ENCODE measurements at regions not wholly inside any gene's neighbourhood (a gene's known extent, or its start where the extent isn't known, plus 50 kb on each side); places are given as distances from the start of the nearest gene placed in this dataset.
A peak's percentile ranks its signal among the peaks of the same experiment; 100 is the strongest.
"Not testable (repeated sequence)": the region's sequence is repeated elsewhere in the genome, so short reads cannot be mapped to it uniquely, and the experiment has no call there.

GRCh38 chr2:2775018-2775417, 443.9 kb upstream of the MYT1L start:
- H3K9me3 Mint-ChIP-seq, result peaks cover 7 to 13% of the 10 kb centered on the region in 2 donors
- ATAC-seq (no peak), DNase-seq (ENCODE audit: low spot score in 2 of 2) (no peak)
- H3K27ac Mint-ChIP-seq, result no peak overlapping the region
- H3K36me3 Mint-ChIP-seq, result peaks cover 9 to 12% of the 10 kb centered on the region in 2 donors

- no peak overlapping the region for H3K27ac Mint-ChIP-seq
- no peaks in the 10 kb centered on the region for H3K9me3 Mint-ChIP-seq
- no peak for ATAC-seq
- DNase-seq (ENCODE audit: low spot score in 2 of 2), result no peak
- H3K36me3 Mint-ChIP-seq, result no peaks in the 10 kb centered on the region
Observed at GRCh38 chr2:2773692-2774091, 442.6 kb upstream of the MYT1L start.

GRCh38 chr2:2773080-2773479, 442.0 kb upstream of the MYT1L start:
- H3K9me3 Mint-ChIP-seq, H3K36me3 Mint-ChIP-seq: not testable (repeated sequence)
- peak in 1 of 2 donors; percentile 52 for ATAC-seq

GRCh38 chr2:2771721-2772411, 440.8 kb upstream of the MYT1L start:
- no peaks in the 10 kb centered on the region for H3K36me3 Mint-ChIP-seq
- ATAC-seq, result no peak

More at GRCh38 chr2:2773080-2773479, 442.0 kb upstream of the MYT1L start:
- not testable (repeated sequence) for DNase-seq (ENCODE audit: low spot score in 2 of 2); H3K27ac Mint-ChIP-seq

GRCh38 chr2:2769481-2770431, 438.7 kb upstream of the MYT1L start:
- no peaks in the 10 kb centered on the region for H3K36me3 Mint-ChIP-seq
- no peaks in the 10 kb centered on the region for H3K9me3 Mint-ChIP-seq
- DNase-seq (ENCODE audit: low spot score in 2 of 2) (no peak), ATAC-seq (no peak)
- H3K27ac Mint-ChIP-seq, result no peak overlapping the region

More at GRCh38 chr2:2771721-2772411, 440.8 kb upstream of the MYT1L start:
- no peaks in the 10 kb centered on the region for H3K9me3 Mint-ChIP-seq
- DNase-seq (ENCODE audit: low spot score in 2 of 2), result no peak
- H3K27ac Mint-ChIP-seq, result peak overlapping the region in 1 of 2 donors; percentile 14

- Mint-ChIP-seq H3K27ac (no peak overlapping the region), H3K9me3 (no peaks in the 10 kb centered on the region), H3K36me3 (no peaks in the 10 kb centered on the region)
- ATAC-seq (no peak), DNase-seq (ENCODE audit: low spot score in 2 of 2) (no peak)
Observed at GRCh38 chr2:2768476-2768875, 437.4 kb upstream of the MYT1L start.

GRCh38 chr2:2767837-2768236, 436.8 kb upstream of the MYT1L start:
- H3K27ac Mint-ChIP-seq, result no peak overlapping the region
- no peaks in the 10 kb centered on the region for H3K36me3 Mint-ChIP-seq
- DNase-seq (ENCODE audit: low spot score in 2 of 2) (no peak), ATAC-seq (no peak)
- H3K9me3 Mint-ChIP-seq, result no peaks in the 10 kb centered on the region

- no peak for DNase-seq (ENCODE audit: low spot score in 2 of 2)
- Mint-ChIP-seq H3K9me3 (no peaks in the 10 kb centered on the region), H3K27ac (no peak overlapping the region), H3K36me3 (no peaks in the 10 kb centered on the region)
- ATAC-seq, result no peak
Observed at GRCh38 chr2:2765839-2766495, 434.9 kb upstream of the MYT1L start.

- DNase-seq (ENCODE audit: low spot score in 2 of 2) (no peak), ATAC-seq (no peak)
- no peaks in the 10 kb centered on the region for H3K36me3 Mint-ChIP-seq
- H3K27ac Mint-ChIP-seq, result no peak overlapping the region
- H3K9me3 Mint-ChIP-seq, result peaks cover 0 to 4% of the 10 kb centered on the region in 2 donors
Observed at GRCh38 chr2:2765176-2765800, 434.2 kb upstream of the MYT1L start.

GRCh38 chr2:2764739-2765138, 433.7 kb upstream of the MYT1L start:
- no peaks in the 10 kb centered on the region for H3K36me3 Mint-ChIP-seq

GRCh38 chr2:2764001-2764355, 432.9 kb upstream of the MYT1L start:
- peaks cover 0 to 4% of the 10 kb centered on the region in 2 donors for H3K9me3 Mint-ChIP-seq

More at GRCh38 chr2:2764739-2765138, 433.7 kb upstream of the MYT1L start:
- no peak for ATAC-seq
- Mint-ChIP-seq H3K27ac (no peak overlapping the region), H3K9me3 (peaks cover 0 to 4% of the 10 kb centered on the region in 2 donors)
- no peak for DNase-seq (ENCODE audit: low spot score in 2 of 2)

GRCh38 chr2:2763351-2764000, 432.4 kb upstream of the MYT1L start:
- ATAC-seq (no peak), DNase-seq (ENCODE audit: low spot score in 2 of 2) (no peak)
- H3K36me3 Mint-ChIP-seq, result no peaks in the 10 kb centered on the region
- no peak overlapping the region for H3K27ac Mint-ChIP-seq
- H3K9me3 Mint-ChIP-seq, result peaks cover 0 to 4% of the 10 kb centered on the region in 2 donors

More at GRCh38 chr2:2764001-2764355, 432.9 kb upstream of the MYT1L start:
- no peak for DNase-seq (ENCODE audit: low spot score in 2 of 2)
- no peak overlapping the region for H3K27ac Mint-ChIP-seq
- ATAC-seq, result no peak
- H3K36me3 Mint-ChIP-seq, result no peaks in the 10 kb centered on the region

- Mint-ChIP-seq H3K36me3 (no peaks in the 10 kb centered on the region), H3K27ac (no peak overlapping the region), H3K9me3 (peaks cover 0 to 4% of the 10 kb centered on the region in 2 donors)
- ATAC-seq, result no peak
- DNase-seq (ENCODE audit: low spot score in 2 of 2), result no peak
Observed at GRCh38 chr2:2762913-2763312, 431.8 kb upstream of the MYT1L start.

- no peak overlapping the region for H3K27ac Mint-ChIP-seq
- H3K9me3 Mint-ChIP-seq, result peaks cover 0 to 4% of the 10 kb centered on the region in 2 donors
- no peak for ATAC-seq
- no peak for DNase-seq (ENCODE audit: low spot score in 2 of 2)
- no peaks in the 10 kb centered on the region for H3K36me3 Mint-ChIP-seq
Observed at GRCh38 chr2:2762166-2762908, 431.3 kb upstream of the MYT1L start.

- peaks cover 5 to 8% of the 10 kb centered on the region in 2 donors for H3K9me3 Mint-ChIP-seq
- no peaks in the 10 kb centered on the region for H3K36me3 Mint-ChIP-seq
- ATAC-seq, result no peak
- no peak for DNase-seq (ENCODE audit: low spot score in 2 of 2)
- H3K27ac Mint-ChIP-seq, result no peak overlapping the region
Observed at GRCh38 chr2:2758793-2759367, 427.8 kb upstream of the MYT1L start.
